GM12878 (cell line): ENCODE measurements at regions not wholly inside any gene's neighbourhood (a gene's known extent, or its start where the extent isn't known, plus 50 kb on each side); places are given as distances from the start of the nearest gene placed in this dataset.
"Not testable (repeated sequence)": the region's sequence is repeated elsewhere in the genome, so short reads cannot be mapped to it uniquely, and the experiment has no call there.

Source experiments
- ATAC-seq: fragments of 200-7000 bp; cut with Tn5 transposase; 3 replicates; pipeline ENCODE4 v1.9.1; 2020; ENCODE audit warnings: mild to moderate bottlenecking, moderate library complexity
- BruUV-seq: library from RNA; stranded (reverse); fragments of 400-500 nt; replicated peaks from 2 replicates; lab custom pipeline; 2021; lab: Mats Ljungman, UMichigan
- CTCF ChIA-PET: fragments of 300-600 bp; sonication (Branson Sonifier 250); formaldehyde crosslinking; extraction: SDS; loops from one replicate; lab custom pipeline; 2021; ENCODE audit warnings: inconsistent platforms; lab: Yijun Ruan, JAX
- POLR2A ChIA-PET: fragments of 350-600 bp; formaldehyde crosslinking; extraction: SDS; loops from one replicate; lab custom pipeline; 2021; ENCODE audit warnings: inconsistent platforms; lab: Charles Lee
- RAD21 ChIA-PET: fragments of 300-600 bp; sonication (Branson Sonifier 250); formaldehyde crosslinking; loops from one replicate; lab custom pipeline; 2023; ENCODE audit warnings: antibody characterized with exemption; ENCODE audit not compliant: unreplicated experiment; lab: Charles Lee
- SMC1A ChIA-PET: fragments of 300-600 bp; sonication (Branson Sonifier 250); formaldehyde crosslinking; loops from one replicate; lab custom pipeline; 2023; ENCODE audit not compliant: unreplicated experiment, uncharacterized antibody; lab: Charles Lee
- DNase-seq: peaks from one replicate; pipeline ENCODE4 v3.0.0-alpha.2; 2011; ENCODE audit warnings: low read depth, low spot score
- FAIRE-seq: peaks from 3 replicates; lab custom pipeline; 2011; peaks lifted over from hg19 to GRCh38; lab: Jason Lieb, UNC
- H2AFZ ChIP-seq: 2 replicates; pipeline ENCODE4 v1.6.0; 2011; ENCODE audit warnings: low read depth, low read length, control low read depth; ENCODE audit not compliant: control insufficient read depth
- H3K27ac ChIP-seq: 2 replicates; pipeline ENCODE4 v1.5.1; 2011; ENCODE audit warnings: control low read depth; ENCODE audit not compliant: control insufficient read depth, insufficient read depth
- H3K27me3 ChIP-seq, 2 experiments: replicated peaks in 1 of 2; 2 replicates each; pipeline versions ENCODE4 v1.6.0 to v1.6.1; 2011; ENCODE audit warnings: low read length in 1 of 2; ENCODE audit not compliant: control insufficient read depth in 2 of 2, insufficient read depth in 2 of 2
- H3K36me3 ChIP-seq, 2 experiments: 2 replicates each; pipeline ENCODE4 v1.5.1; 2011; ENCODE audit warnings: low read length in 1 of 2; ENCODE audit not compliant: control insufficient read depth in 2 of 2, insufficient read depth in 2 of 2
- H3K4me1 ChIP-seq: 2 replicates; pipeline ENCODE4 v1.6.1; 2011; ENCODE audit warnings: mild to moderate bottlenecking, low read length, moderate library complexity, mixed read lengths; ENCODE audit not compliant: control insufficient read depth, insufficient read depth
- H3K4me2 ChIP-seq: 2 replicates; pipeline ENCODE4 v1.6.0; 2011; ENCODE audit warnings: control low read depth; ENCODE audit not compliant: control insufficient read depth, insufficient read depth
- H3K4me3 ChIP-seq: fragments of 200-600 bp; sonication (generic); 2 replicates; pipeline ENCODE4 v1.5.1; 2016
- H3K79me2 ChIP-seq: 2 replicates; pipeline ENCODE4 v1.6.0; 2011; ENCODE audit warnings: low read length; ENCODE audit not compliant: control insufficient read depth, insufficient read depth
- H3K9ac ChIP-seq: 2 replicates; pipeline ENCODE4 v1.8.0; 2011; ENCODE audit warnings: low read length, control low read depth, mixed read lengths; ENCODE audit not compliant: control insufficient read depth, insufficient read depth
- H3K9me3 ChIP-seq: replicated peaks from 3 replicates; pipeline ENCODE4 v1.5.1; 2011; ENCODE audit warnings: mild to moderate bottlenecking, low read length; ENCODE audit not compliant: control insufficient read depth, insufficient read depth
- H4K20me1 ChIP-seq: 2 replicates; pipeline ENCODE4 v1.6.0; 2011; ENCODE audit not compliant: control insufficient read depth, insufficient read depth
- WGBS: methylation state at CpG from one replicate; pipeline ENCODE4 v1.1.6; 2016; ENCODE audit warnings: low lambda C conversion rate; ENCODE audit not compliant: insufficient replicate concordance, insufficient coverage; ENCODE audit errors: missing lambda C conversion rate; 5-methylcytosine and 5-hydroxymethylcytosine counted together
- in situ Hi-C: fragments of 300-500 bp; cut with MboI; formaldehyde crosslinking; loops from 9 replicates; pipeline ENCODE4 v1.14.3; 2018; ENCODE audit warnings: mixed read lengths
- intact Hi-C: fragments of 100-400 bp; cut with micrococcal nuclease; formaldehyde crosslinking; loops from one replicate; pipeline ENCODE4 v1.14.2; 2022; ENCODE audit not compliant: unreplicated experiment

- H2AFZ ChIP-seq, ATAC-seq, H3K27me3 ChIP-seq, H4K20me1 ChIP-seq, FAIRE-seq, RAD21 ChIA-PET, H3K79me2 ChIP-seq, POLR2A ChIA-PET, H3K9ac ChIP-seq, H3K4me3 ChIP-seq, in situ Hi-C loops, BruUV-seq, H3K9me3 ChIP-seq, H3K27ac ChIP-seq, H3K4me2 ChIP-seq, DNase-seq, H3K4me1 ChIP-seq, intact Hi-C loops, SMC1A ChIA-PET, CTCF ChIA-PET, H3K36me3 ChIP-seq: not testable (repeated sequence)
- WGBS: 0% methylated on average over 4 of the region's 5 CpGs
Observed at GRCh38 chr4:9096330-9096729, 73.9 kb upstream of the FAM90A26 start.

- H3K4me2 ChIP-seq, DNase-seq, in situ Hi-C loops, H3K4me1 ChIP-seq, CTCF ChIA-PET, ATAC-seq, H3K27me3 ChIP-seq, H3K4me3 ChIP-seq, H3K79me2 ChIP-seq, H3K9me3 ChIP-seq, SMC1A ChIA-PET, FAIRE-seq, POLR2A ChIA-PET, intact Hi-C loops, H3K36me3 ChIP-seq, H4K20me1 ChIP-seq, RAD21 ChIA-PET, H3K27ac ChIP-seq, H3K9ac ChIP-seq, H2AFZ ChIP-seq, BruUV-seq: not testable (repeated sequence)
- WGBS: 45% methylated on average over 15 of the region's 15 CpGs
Observed at GRCh38 chr4:9078796-9079195, 91.4 kb upstream of the FAM90A26 start.

GRCh38 chr4:9076974-9077373, 93.2 kb upstream of the FAM90A26 start:
- H3K4me3 ChIP-seq, BruUV-seq, intact Hi-C loops, SMC1A ChIA-PET, FAIRE-seq, H3K79me2 ChIP-seq, ATAC-seq, CTCF ChIA-PET, H3K9ac ChIP-seq, H3K9me3 ChIP-seq, H3K27me3 ChIP-seq, POLR2A ChIA-PET, DNase-seq, H2AFZ ChIP-seq, H3K4me2 ChIP-seq, in situ Hi-C loops, H3K36me3 ChIP-seq, RAD21 ChIA-PET, H3K4me1 ChIP-seq, H4K20me1 ChIP-seq, H3K27ac ChIP-seq: not testable (repeated sequence)
- 0% methylated on average over 3 of the region's 3 CpGs for WGBS

GRCh38 chr4:9076486-9076885, 93.7 kb upstream of the FAM90A26 start:
- not testable (repeated sequence) for BruUV-seq

More at GRCh38 chr4:9076486-9076885, 93.7 kb upstream of the FAM90A26 start:
- intact Hi-C loops, H3K27me3 ChIP-seq, SMC1A ChIA-PET, H4K20me1 ChIP-seq, H3K9me3 ChIP-seq, RAD21 ChIA-PET, H3K4me2 ChIP-seq, H3K27ac ChIP-seq, POLR2A ChIA-PET, DNase-seq, H3K9ac ChIP-seq, ATAC-seq, H3K79me2 ChIP-seq, CTCF ChIA-PET, FAIRE-seq, H3K4me3 ChIP-seq, H2AFZ ChIP-seq, in situ Hi-C loops, H3K4me1 ChIP-seq, H3K36me3 ChIP-seq: not testable (repeated sequence)
- 21% methylated on average over 2 of the region's 2 CpGs for WGBS
